GM21381 (cell line): ENCODE measurements at regions not wholly inside any gene's neighbourhood (a gene's known extent, or its start where the extent isn't known, plus 50 kb on each side); places are given as distances from the start of the nearest gene placed in this dataset.

Experiments used
- ATAC-seq: cut with Tn5 transposase; IDR thresholded peaks from one replicate; pipeline ENCODE4 v1.9.1; 2021; ENCODE audit warnings: mild to moderate bottlenecking, moderate library complexity; ENCODE audit not compliant: unreplicated experiment

GRCh38 chr2:149954981-149955600 is 367.5 kb upstream of the MMADHC start:
- ATAC-seq, result no peak

- ATAC-seq, result no peak
These were observed 366.1 kb upstream of the MMADHC start for GRCh38 chr2:149953627-149954026.

GRCh38 chr2:149931486-149931885 is 343.9 kb upstream of the MMADHC start:
- ATAC-seq, result no peak

- ATAC-seq, result no peak
These were observed 340.4 kb upstream of the MMADHC start for GRCh38 chr2:149928011-149928410.

- no peak for ATAC-seq
These were observed 338.6 kb upstream of the MMADHC start for GRCh38 chr2:149926149-149926548.

- ATAC-seq, result no peak
These were observed 337.1 kb upstream of the MMADHC start for GRCh38 chr2:149924549-149925213.

GRCh38 chr2:149924028-149924427 is 336.5 kb upstream of the MMADHC start:
- ATAC-seq, result no peak

- ATAC-seq, result no peak
These were observed 334.5 kb upstream of the MMADHC start for GRCh38 chr2:149921911-149922616.

GRCh38 chr2:149920389-149920788 is 332.8 kb upstream of the MMADHC start:
- ATAC-seq, result no peak

- no peak for ATAC-seq
These were observed 327.6 kb upstream of the MMADHC start for GRCh38 chr2:149915151-149915550.

GRCh38 chr2:149908726-149909683 is 321.4 kb upstream of the MMADHC start:
- no peak for ATAC-seq

- no peak for ATAC-seq
These were observed 319.3 kb upstream of the MMADHC start for GRCh38 chr2:149906886-149907285.

- ATAC-seq, result no peak
These were observed 317.0 kb upstream of the MMADHC start for GRCh38 chr2:149904352-149905175.

GRCh38 chr2:149903626-149904025 is 316.1 kb upstream of the MMADHC start:
- no peak for ATAC-seq

GRCh38 chr2:149902081-149902480 is 314.5 kb upstream of the MMADHC start:
- no peak for ATAC-seq

- no peak for ATAC-seq
These were observed 313.8 kb upstream of the MMADHC start for GRCh38 chr2:149901231-149901859.

- no peak for ATAC-seq
These were observed 311.8 kb upstream of the MMADHC start for GRCh38 chr2:149899390-149899789.

- ATAC-seq, result no peak
These were observed 307.2 kb upstream of the MMADHC start for GRCh38 chr2:149894760-149895159.

- ATAC-seq, result no peak
These were observed 306.7 kb upstream of the MMADHC start for GRCh38 chr2:149894226-149894625.

GRCh38 chr2:149892563-149892962 is 305.0 kb upstream of the MMADHC start:
- ATAC-seq, result no peak
